ENCODE measurements at regions not wholly inside any gene's neighbourhood (a gene's known extent, or its start where the extent isn't known, plus 50 kb on each side); places are given as distances from the start of the nearest gene placed in this dataset.

- no peak for FAIRE-seq
- no peak for DNase-seq (ENCODE audit: low read depth)
- no peak for TF ChIP-seq CTCF (IDR thresholded peaks at IDR 0.05; ENCODE audit: insufficient read depth, low read length, severe bottlenecking)
- Histone ChIP-seq H3K36me3 (ENCODE audit: control insufficient read depth, insufficient read depth, low read length) (no peaks in the 10 kb centered on the region), H3K27me3 (ENCODE audit: control insufficient read depth, insufficient read depth, low read length) (no peaks in the 10 kb centered on the region), H3K4me3 (ENCODE audit: low read depth, low read length) (no peak overlapping the region)
Measured at GRCh38 chr6:155738602-155739105, 283.0 kb upstream of the NOX3 start.

GRCh38 chr6:155717374-155717773 lies 261.7 kb upstream of the NOX3 start:
- H3K4me3 ChIP-seq (ENCODE audit: low read depth, low read length) = no peak overlapping the region
- TF ChIP-seq CTCF (IDR thresholded peaks at IDR 0.05; ENCODE audit: insufficient read depth, low read length, severe bottlenecking) = no peak
- no peak for DNase-seq (ENCODE audit: low read depth)
- FAIRE-seq = no peak
- no peaks in the 10 kb centered on the region for H3K27me3 ChIP-seq (ENCODE audit: control insufficient read depth, insufficient read depth, low read length)
- no peaks in the 10 kb centered on the region for H3K36me3 ChIP-seq (ENCODE audit: control insufficient read depth, insufficient read depth, low read length)

- no peaks in the 10 kb centered on the region for H3K27me3 ChIP-seq (ENCODE audit: control insufficient read depth, insufficient read depth, low read length)
- FAIRE-seq (no peak), DNase-seq (ENCODE audit: low read depth) (no peak)
- H3K4me3 ChIP-seq (ENCODE audit: low read depth, low read length) = no peak overlapping the region
- TF ChIP-seq CTCF (IDR thresholded peaks at IDR 0.05; ENCODE audit: insufficient read depth, low read length, severe bottlenecking) = no peak
- H3K36me3 ChIP-seq (ENCODE audit: control insufficient read depth, insufficient read depth, low read length) = no peaks in the 10 kb centered on the region
Measured at GRCh38 chr6:155710704-155711103, 255.1 kb upstream of the NOX3 start.

- DNase-seq (ENCODE audit: low read depth) (no peak), FAIRE-seq (peak; percentile 83)
- Histone ChIP-seq H3K36me3 (ENCODE audit: control insufficient read depth, insufficient read depth, low read length) (no peaks in the 10 kb centered on the region), H3K27me3 (ENCODE audit: control insufficient read depth, insufficient read depth, low read length) (no peaks in the 10 kb centered on the region), H3K4me3 (ENCODE audit: low read depth, low read length) (no peak overlapping the region)
- TF ChIP-seq CTCF (IDR thresholded peaks at IDR 0.05; ENCODE audit: insufficient read depth, low read length, severe bottlenecking) = no peak
Measured at GRCh38 chr6:155709262-155709661, 253.6 kb upstream of the NOX3 start.

GRCh38 chr6:155708100-155708499 lies 252.5 kb upstream of the NOX3 start:
- Histone ChIP-seq H3K4me3 (ENCODE audit: low read depth, low read length) (no peak overlapping the region), H3K27me3 (ENCODE audit: control insufficient read depth, insufficient read depth, low read length) (no peaks in the 10 kb centered on the region), H3K36me3 (ENCODE audit: control insufficient read depth, insufficient read depth, low read length) (no peaks in the 10 kb centered on the region)
- DNase-seq (ENCODE audit: low read depth) (no peak), FAIRE-seq (no peak)
- no peak for TF ChIP-seq CTCF (IDR thresholded peaks at IDR 0.05; ENCODE audit: insufficient read depth, low read length, severe bottlenecking)

- FAIRE-seq (no peak), DNase-seq (ENCODE audit: low read depth) (no peak)
- Histone ChIP-seq H3K27me3 (ENCODE audit: control insufficient read depth, insufficient read depth, low read length) (no peaks in the 10 kb centered on the region), H3K36me3 (ENCODE audit: control insufficient read depth, insufficient read depth, low read length) (no peaks in the 10 kb centered on the region), H3K4me3 (ENCODE audit: low read depth, low read length) (no peak overlapping the region)
- TF ChIP-seq CTCF (IDR thresholded peaks at IDR 0.05; ENCODE audit: insufficient read depth, low read length, severe bottlenecking) = no peak
Measured at GRCh38 chr6:155706806-155707205, 251.2 kb upstream of the NOX3 start.
